HEK293T (cell line): ENCODE measurements at regions not wholly inside any gene's neighbourhood (a gene's known extent, or its start where the extent isn't known, plus 50 kb on each side); places are given as distances from the start of the nearest gene placed in this dataset.

Source experiments
- CTBP1 ChIP-seq: fragments of 450-650 bp; IDR thresholded peaks from 2 replicates; pipeline ENCODE4 v1.6.1; 2016; ENCODE audit warnings: borderline replicate concordance
- SP1 ChIP-seq: fragments of 450-650 bp; IDR thresholded peaks from 2 replicates; pipeline ENCODE4 v1.6.1; 2017

DNA sequence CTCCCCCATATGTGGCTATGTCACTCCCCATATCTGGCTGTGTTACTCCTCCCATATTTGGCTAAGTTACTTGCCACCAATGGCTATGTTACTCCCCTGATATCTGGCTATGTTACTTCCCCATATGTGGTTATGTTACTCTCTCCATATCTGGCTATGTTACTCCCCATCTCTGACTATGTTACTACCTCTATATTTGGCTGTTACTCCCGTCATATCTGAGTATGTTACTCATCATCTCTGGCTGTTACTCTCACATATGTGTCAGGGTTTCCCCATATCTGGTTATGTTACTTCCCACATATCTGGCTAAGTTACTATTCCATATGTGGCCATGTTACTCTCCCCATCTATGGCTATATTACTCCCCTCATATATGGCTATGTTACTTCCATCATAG lies 50.3 kb upstream of the MAP10 start:
- TF ChIP-seq SP1 (no peak), CTBP1 (no peak)
